Activated CD4-positive, alpha-beta T cell treated with anti-CD3 and anti-CD28 coated beads for 36 hours (primary cell): ENCODE measurements at regions not wholly inside any gene's neighbourhood (a gene's known extent, or its start where the extent isn't known, plus 50 kb on each side); places are given as distances from the start of the nearest gene placed in this dataset.

Experiments
- ATAC-seq: fragments of 200-7000 bp; cut with Tn5 transposase; one replicate; pipeline ENCODE4 v1.10.0; 2021; ENCODE audit warnings: mild to moderate bottlenecking, moderate library complexity
- CTCF ChIA-PET: fragments of 350-600 bp; sonication (Branson Sonifier 250); formaldehyde crosslinking; loops from one replicate; lab custom pipeline; 2021; ENCODE audit warnings: antibody characterized with exemption; lab: Charles Lee
- POLR2A ChIA-PET: fragments of 350-600 bp; sonication (Branson Sonifier 250); formaldehyde crosslinking; loops from one replicate; lab custom pipeline; 2021; ENCODE audit warnings: antibody characterized with exemption, inconsistent platforms; lab: Charles Lee
- DNase-seq: peaks from one replicate; pipeline ENCODE4 v3.0.0-alpha.2; 2020
- H3K27ac Mint-ChIP-seq: one replicate; pipeline ENCODE4 v1.8.0; 2021; ENCODE audit warnings: mixed read lengths
- H3K27me3 Mint-ChIP-seq: one replicate; pipeline ENCODE4 v1.8.0; 2021; ENCODE audit warnings: mixed read lengths
- H3K36me3 Mint-ChIP-seq: one replicate; pipeline ENCODE4 v1.8.0; 2021; ENCODE audit warnings: low read depth, mixed read lengths
- H3K4me1 Mint-ChIP-seq: one replicate; pipeline ENCODE4 v1.8.0; 2021; ENCODE audit warnings: mixed read lengths
- H3K4me3 Mint-ChIP-seq: one replicate; pipeline ENCODE4 v1.8.0; 2021; ENCODE audit warnings: mild to moderate bottlenecking, moderate library complexity, mixed read lengths
- H3K9me3 Mint-ChIP-seq: one replicate; pipeline ENCODE4 v1.8.0; 2021; ENCODE audit warnings: low read depth, mixed read lengths
- intact Hi-C, 2 experiments: fragments of 100-400 bp; cut with DNase I in 1 of 2; cut with micrococcal nuclease in 1 of 2; formaldehyde crosslinking; loops; one replicate each; pipeline versions ENCODE4 v1.14.2 to v1.15.1; 2022 to 2024; cut with DNase I, micrococcal nuclease

GRCh38 chr20:22423190-22423832 is 161.1 kb downstream of the FOXA2 start:
- DNase-seq (no peak), ATAC-seq (no peak)
- Mint-ChIP-seq H3K27ac (no peak overlapping the region), H3K9me3 (peaks cover 2% of the 10 kb centered on the region), H3K4me1 (no peaks in the 10 kb centered on the region), H3K4me3 (no peak overlapping the region), H3K27me3 (peaks cover 2% of the 10 kb centered on the region), H3K36me3 (no peaks in the 10 kb centered on the region)
- CTCF ChIA-PET = no interaction called here
- intact Hi-C loops = no loop called here
- POLR2A ChIA-PET = no interaction called here

- CTCF ChIA-PET = interaction anchor here (0.5 kb wide), 1 partner anchor 462 kb away, joined by 4 read pairs; no protein-coding TSS in a partner anchor
- no peaks in the 10 kb centered on the region for H3K36me3 Mint-ChIP-seq
- no peak overlapping the region for H3K4me3 Mint-ChIP-seq
- intact Hi-C loops = no loop called here
- peaks cover 4% of the 10 kb centered on the region for H3K9me3 Mint-ChIP-seq
- ATAC-seq = no peak
- POLR2A ChIA-PET = no interaction called here
- peaks cover 2% of the 10 kb centered on the region for H3K27me3 Mint-ChIP-seq
- no peaks in the 10 kb centered on the region for H3K4me1 Mint-ChIP-seq
- no peak for DNase-seq
- H3K27ac Mint-ChIP-seq = no peak overlapping the region
Observed at GRCh38 chr20:22420116-22420598, 164.2 kb downstream of the FOXA2 start.

- Mint-ChIP-seq H3K27ac (no peak overlapping the region), H3K27me3 (no peaks in the 10 kb centered on the region), H3K4me1 (no peaks in the 10 kb centered on the region), H3K4me3 (no peak overlapping the region), H3K9me3 (peaks cover 4% of the 10 kb centered on the region), H3K36me3 (no peaks in the 10 kb centered on the region)
- intact Hi-C loops = no loop called here
- DNase-seq (no peak), ATAC-seq (no peak)
- ChIA-PET POLR2A (no interaction called here), CTCF (interaction anchor here (0.6 kb wide), 1 partner anchor 604 kb away, joined by 3 read pairs; no protein-coding TSS in a partner anchor)
Observed at GRCh38 chr20:22418738-22419137, 165.6 kb downstream of the FOXA2 start.

- H3K27ac Mint-ChIP-seq = no peak overlapping the region
- ChIA-PET POLR2A (no interaction called here), CTCF (no interaction called here)
- ATAC-seq = no peak
- H3K9me3 Mint-ChIP-seq = peaks cover 4% of the 10 kb centered on the region
- H3K4me1 Mint-ChIP-seq = no peaks in the 10 kb centered on the region
- no peaks in the 10 kb centered on the region for H3K27me3 Mint-ChIP-seq
- no peaks in the 10 kb centered on the region for H3K36me3 Mint-ChIP-seq
- H3K4me3 Mint-ChIP-seq = no peak overlapping the region
- DNase-seq = no peak
- intact Hi-C loops = no loop called here
Observed at GRCh38 chr20:22414305-22414742, 170.0 kb downstream of the FOXA2 start.

- Mint-ChIP-seq H3K36me3 (no peaks in the 10 kb centered on the region), H3K4me1 (no peaks in the 10 kb centered on the region), H3K4me3 (no peak overlapping the region), H3K27me3 (no peaks in the 10 kb centered on the region), H3K9me3 (peaks cover 4% of the 10 kb centered on the region), H3K27ac (no peak overlapping the region)
- intact Hi-C loops = no loop called here
- CTCF ChIA-PET = no interaction called here
- DNase-seq (no peak), ATAC-seq (no peak)
- POLR2A ChIA-PET = no interaction called here
Observed at GRCh38 chr20:22412977-22413868, 171.1 kb downstream of the FOXA2 start.

- CTCF ChIA-PET = no interaction called here
- intact Hi-C loops = no loop called here
- Mint-ChIP-seq H3K4me3 (no peak overlapping the region), H3K4me1 (no peaks in the 10 kb centered on the region), H3K27ac (no peak overlapping the region), H3K27me3 (no peaks in the 10 kb centered on the region), H3K36me3 (no peaks in the 10 kb centered on the region), H3K9me3 (peaks cover 3% of the 10 kb centered on the region)
- ATAC-seq (no peak), DNase-seq (no peak)
- POLR2A ChIA-PET = no interaction called here
Observed at GRCh38 chr20:22411627-22412450, 172.5 kb downstream of the FOXA2 start.

GRCh38 chr20:22411286-22411626 is 173.1 kb downstream of the FOXA2 start:
- DNase-seq (no peak), ATAC-seq (no peak)
- no peak overlapping the region for H3K4me3 Mint-ChIP-seq
- intact Hi-C loops = no loop called here
- H3K27ac Mint-ChIP-seq = no peak overlapping the region
- POLR2A ChIA-PET = no interaction called here
- H3K4me1 Mint-ChIP-seq = peaks cover 4% of the 10 kb centered on the region
- no peaks in the 10 kb centered on the region for H3K36me3 Mint-ChIP-seq
- peaks cover 3% of the 10 kb centered on the region for H3K9me3 Mint-ChIP-seq
- CTCF ChIA-PET = no interaction called here
- H3K27me3 Mint-ChIP-seq = no peaks in the 10 kb centered on the region

GRCh38 chr20:22410556-22411130 is 173.7 kb downstream of the FOXA2 start:
- CTCF ChIA-PET = interaction anchor here (0.7 kb wide), 1 partner anchor 16 kb away, joined by 3 read pairs; no protein-coding TSS in a partner anchor
- peaks cover 3% of the 10 kb centered on the region for H3K9me3 Mint-ChIP-seq
- no peaks in the 10 kb centered on the region for H3K36me3 Mint-ChIP-seq
- H3K27ac Mint-ChIP-seq = no peak overlapping the region
- POLR2A ChIA-PET = no interaction called here
- peaks cover 4% of the 10 kb centered on the region for H3K4me1 Mint-ChIP-seq
- intact Hi-C loops = no loop called here
- DNase-seq (no peak), ATAC-seq (no peak)
- no peak overlapping the region for H3K4me3 Mint-ChIP-seq
- H3K27me3 Mint-ChIP-seq = no peaks in the 10 kb centered on the region

- no peaks in the 10 kb centered on the region for H3K36me3 Mint-ChIP-seq
- H3K27me3 Mint-ChIP-seq = peaks cover 5% of the 10 kb centered on the region
- intact Hi-C loops = no loop called here
- ChIA-PET POLR2A (no interaction called here), CTCF (no interaction called here)
- H3K4me3 Mint-ChIP-seq = no peak overlapping the region
- no peak overlapping the region for H3K27ac Mint-ChIP-seq
- peaks cover 4% of the 10 kb centered on the region for H3K4me1 Mint-ChIP-seq
- H3K9me3 Mint-ChIP-seq = peaks cover 3% of the 10 kb centered on the region
- ATAC-seq (no peak), DNase-seq (no peak)
Observed at GRCh38 chr20:22408521-22409402, 175.6 kb downstream of the FOXA2 start.

- H3K27me3 Mint-ChIP-seq = peaks cover 7% of the 10 kb centered on the region
- H3K4me1 Mint-ChIP-seq = peaks cover 6% of the 10 kb centered on the region
- H3K36me3 Mint-ChIP-seq = no peaks in the 10 kb centered on the region
- no peak overlapping the region for H3K27ac Mint-ChIP-seq
- DNase-seq = no peak
- intact Hi-C loops = no loop called here
- ChIA-PET CTCF (no interaction called here), POLR2A (no interaction called here)
- no peak for ATAC-seq
- no peak overlapping the region for H3K4me3 Mint-ChIP-seq
- H3K9me3 Mint-ChIP-seq = peaks cover 3% of the 10 kb centered on the region
Observed at GRCh38 chr20:22407237-22408193, 176.9 kb downstream of the FOXA2 start.
